ENCODE measurements at regions not wholly inside any gene's neighbourhood (a gene's known extent, or its start where the extent isn't known, plus 50 kb on each side); places are given as distances from the start of the nearest gene placed in this dataset.

- Histone ChIP-seq H3K27me3 (no peaks in the 10 kb centered on the region), H3K4me1 (no peaks in the 10 kb centered on the region), H3K27ac (no peak overlapping the region), H3K4me3 (no peak overlapping the region), H3K9me3 (no peaks in the 10 kb centered on the region), H3K36me3 (no peaks in the 10 kb centered on the region)
- no peak for DNase-seq
- intact Hi-C loops (cut with DNase I; ENCODE audit: low total_unique reads): no loop called here
- TF ChIP-seq CTCF (IDR thresholded peaks at IDR 0.05): no peak
These were observed 72.4 kb upstream of the NXT1 start for GRCh38 chr20:23278172-23278571.

DNA sequence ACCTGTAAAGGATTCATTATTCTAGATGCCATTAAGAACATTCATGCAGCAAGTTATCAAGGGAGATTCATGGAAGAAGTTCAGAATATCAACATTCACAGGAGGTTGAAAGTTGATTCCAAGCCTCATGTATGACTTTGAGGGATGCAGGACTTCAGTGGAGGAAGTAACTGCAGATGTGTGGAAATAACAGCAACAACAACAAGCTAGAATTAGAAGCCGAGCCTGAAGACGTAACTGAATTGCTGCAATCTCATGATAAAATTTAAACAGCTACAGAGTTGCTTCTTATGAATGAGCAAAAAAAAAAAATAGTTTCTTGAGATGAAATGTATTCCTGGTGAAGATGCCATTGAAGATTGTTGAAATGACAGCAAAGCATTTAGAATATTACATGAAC lies 73.3 kb upstream of the NXT1 start:
- no peak for DNase-seq
- no peaks in the 10 kb centered on the region for H3K9me3 ChIP-seq
- no peaks in the 10 kb centered on the region for H3K4me1 ChIP-seq
- intact Hi-C loops (cut with DNase I; ENCODE audit: low total_unique reads): no loop called here
- no peak overlapping the region for H3K4me3 ChIP-seq
- no peaks in the 10 kb centered on the region for H3K27me3 ChIP-seq
- TF ChIP-seq CTCF (IDR thresholded peaks at IDR 0.05): no peak
- H3K36me3 ChIP-seq: no peaks in the 10 kb centered on the region
- H3K27ac ChIP-seq: no peak overlapping the region

DNA sequence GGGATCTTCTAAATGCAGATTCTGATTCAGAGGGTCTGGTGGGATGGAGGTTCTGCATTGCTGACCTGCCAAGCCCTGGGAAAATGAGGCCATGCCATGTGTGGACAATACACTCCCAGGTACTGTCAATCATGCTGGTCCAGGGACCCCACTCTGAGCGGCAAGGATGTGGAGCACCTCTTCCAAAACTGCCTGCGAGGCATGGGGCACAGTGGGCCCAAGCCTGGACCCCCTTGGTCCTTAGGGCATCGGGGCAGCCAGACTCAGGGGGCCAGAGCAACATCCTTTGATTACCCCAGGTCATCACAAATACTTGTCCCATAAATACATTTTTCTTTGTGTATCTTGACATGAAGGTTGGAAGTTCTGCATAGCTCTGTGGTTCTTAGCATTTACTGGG lies 76.8 kb upstream of the NXT1 start:
- no peak for TF ChIP-seq CTCF (IDR thresholded peaks at IDR 0.05)
- Histone ChIP-seq H3K27me3 (no peaks in the 10 kb centered on the region), H3K4me1 (peaks cover 0 to 17% (median 0%) of the 10 kb centered on the region in 4 donors), H3K9me3 (no peaks in the 10 kb centered on the region), H3K36me3 (no peaks in the 10 kb centered on the region), H3K27ac (no peak overlapping the region), H3K4me3 (no peak overlapping the region)
- intact Hi-C loops (cut with DNase I; ENCODE audit: low total_unique reads): no loop called here
- DNase-seq: peak in 1 of 2 donors; percentile 34

- Histone ChIP-seq H3K4me1 (peaks cover 0 to 17% (median 0%) of the 10 kb centered on the region in 4 donors), H3K27ac (no peak overlapping the region)
- intact Hi-C loops (cut with DNase I; ENCODE audit: low total_unique reads): no loop called here
These were observed 78.2 kb upstream of the NXT1 start for GRCh38 chr20:23272176-23273029.

DNA sequence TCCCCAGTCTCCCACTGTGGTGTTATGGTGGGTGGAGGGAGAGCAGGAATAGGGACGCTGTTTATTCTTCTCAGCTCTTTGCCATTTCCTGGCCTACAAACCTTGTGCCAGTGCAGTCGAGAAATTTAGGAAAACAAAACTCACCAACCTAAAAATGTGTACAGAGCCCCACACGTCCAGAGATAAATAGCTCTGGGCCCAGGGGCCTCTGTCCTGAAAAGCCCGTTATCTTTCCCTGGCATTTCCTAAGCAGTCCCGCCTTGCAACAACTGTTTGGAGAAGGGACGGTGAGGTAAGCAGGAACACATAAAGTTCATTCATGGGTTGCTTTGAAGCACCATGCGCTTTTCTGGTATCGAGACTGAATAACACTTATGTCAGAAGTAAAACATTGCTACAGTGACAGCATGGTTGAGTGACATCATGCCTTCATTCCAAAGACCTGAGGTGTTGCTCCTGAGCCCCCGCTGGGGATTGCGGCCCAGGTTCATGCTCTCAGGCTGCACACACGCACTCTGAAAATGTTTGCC lies 80.1 kb upstream of the NXT1 start:
- peak overlapping the region in 1 of 2 donors; percentile 30 for H3K27ac ChIP-seq
- intact Hi-C loops (cut with DNase I; ENCODE audit: low total_unique reads): no loop called here
- DNase-seq: peak in 1 of 2 donors; percentile 34
- no peaks in the 10 kb centered on the region for H3K36me3 ChIP-seq
- H3K4me1 ChIP-seq: peaks cover 0 to 17% (median 0%) of the 10 kb centered on the region in 4 donors
- TF ChIP-seq CTCF (IDR thresholded peaks at IDR 0.05): no peak
- H3K4me3 ChIP-seq: no peak overlapping the region
- H3K27me3 ChIP-seq: no peaks in the 10 kb centered on the region
- no peaks in the 10 kb centered on the region for H3K9me3 ChIP-seq

More at GRCh38 chr20:23272176-23273029, 78.2 kb upstream of the NXT1 start:
- DNase-seq: peak in 1 of 2 donors; percentile 33
- Histone ChIP-seq H3K4me3 (no peak overlapping the region), H3K27me3 (no peaks in the 10 kb centered on the region), H3K9me3 (no peaks in the 10 kb centered on the region), H3K36me3 (no peaks in the 10 kb centered on the region)
- no peak for TF ChIP-seq CTCF (IDR thresholded peaks at IDR 0.05)

Measured in tibial artery (tissue), 4 donors.